Subcutaneous abdominal adipose tissue (tissue), 5 donors: ENCODE measurements at regions not wholly inside any gene's neighbourhood (a gene's known extent, or its start where the extent isn't known, plus 50 kb on each side); places are given as distances from the start of the nearest gene placed in this dataset.

Source experiments
- H3K27ac ChIP-seq: one replicate; pipeline ENCODE4 v1.7.0; 2013; ENCODE audit warnings: low read depth, mild to moderate bottlenecking, inconsistent platforms, low read length, moderate library complexity
- H3K27me3 ChIP-seq, 5 donors: one replicate each; pipeline ENCODE4 v1.7.0; 2013; ENCODE audit warnings: low read length in 5 of 5, inconsistent platforms in 1 of 5; ENCODE audit not compliant: control insufficient read depth in 5 of 5, insufficient read depth in 4 of 5
- H3K36me3 ChIP-seq, 5 donors: one replicate each; pipeline ENCODE4 v1.7.0; 2013; ENCODE audit warnings: low read length in 5 of 5; ENCODE audit not compliant: control insufficient read depth in 5 of 5, insufficient read depth in 5 of 5
- H3K4me1 ChIP-seq, 5 donors: one replicate each; pipeline ENCODE4 v1.7.0; 2013; ENCODE audit warnings: low read length in 5 of 5, mild to moderate bottlenecking in 3 of 5, moderate library complexity in 1 of 5; ENCODE audit not compliant: control insufficient read depth in 5 of 5, insufficient read depth in 5 of 5
- H3K4me3 ChIP-seq, 5 donors: one replicate each; pipeline ENCODE4 v1.7.0; 2013; ENCODE audit warnings: low read length in 5 of 5, low read depth in 1 of 5
- H3K9ac ChIP-seq, 5 donors: one replicate each; pipeline ENCODE4 v1.7.0; 2013; ENCODE audit warnings: low read length in 5 of 5, mild to moderate bottlenecking in 4 of 5, moderate library complexity in 3 of 5
- H3K9me3 ChIP-seq, 5 donors: one replicate each; pipeline ENCODE4 v1.7.0; 2013; ENCODE audit warnings: low read length in 5 of 5; ENCODE audit not compliant: control insufficient read depth in 5 of 5
- donor health status: healthy.
- donor health status: healthy.
- donor health status: healthy.
- donor health status: healthy.
- donor health status: healthy.

GRCh38 chr1:56190806-56191365 is 388.5 kb downstream of the PLPP3 start:
- Histone ChIP-seq H3K27me3 (no peaks in the 10 kb centered on the region), H3K27ac (peak overlapping the region; percentile 25), H3K4me3 (no peak overlapping the region), H3K4me1 (peaks cover 0 to 46% (median 34%) of the 10 kb centered on the region in 5 donors), H3K9ac (no peak overlapping the region), H3K36me3 (no peaks in the 10 kb centered on the region), H3K9me3 (no peaks in the 10 kb centered on the region)

- H3K9ac ChIP-seq: no peak overlapping the region
- H3K4me1 ChIP-seq: peaks cover 0 to 45% (median 34%) of the 10 kb centered on the region in 5 donors
- no peak overlapping the region for H3K4me3 ChIP-seq
- no peaks in the 10 kb centered on the region for H3K27me3 ChIP-seq
- H3K27ac ChIP-seq: no peak overlapping the region
- H3K9me3 ChIP-seq: no peaks in the 10 kb centered on the region
- H3K36me3 ChIP-seq: no peaks in the 10 kb centered on the region
Observed at GRCh38 chr1:56189946-56190805, 389.2 kb downstream of the PLPP3 start.

DNA sequence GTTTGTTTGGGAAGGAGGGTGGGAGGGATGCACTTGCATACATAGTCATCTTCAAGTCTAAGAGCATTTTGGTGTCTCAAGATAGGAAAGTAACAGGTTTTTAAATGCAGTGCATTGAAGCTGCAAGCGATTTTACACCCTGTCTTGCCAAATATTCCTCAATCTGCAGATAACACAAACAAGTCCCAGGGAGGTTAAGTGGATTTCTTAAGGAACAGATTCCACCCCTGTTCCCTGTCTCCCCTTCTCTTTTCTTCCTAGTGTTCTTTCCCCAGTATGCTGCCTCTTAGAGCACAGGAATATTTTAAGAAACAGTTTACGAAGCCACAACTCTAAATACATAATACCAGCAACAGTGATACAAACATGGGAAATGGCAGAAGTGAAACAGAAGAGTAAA is 389.9 kb downstream of the PLPP3 start:
- Histone ChIP-seq H3K9ac (no peak overlapping the region), H3K27ac (no peak overlapping the region), H3K4me3 (no peak overlapping the region), H3K9me3 (no peaks in the 10 kb centered on the region), H3K4me1 (peaks cover 0 to 40% (median 34%) of the 10 kb centered on the region in 5 donors), H3K36me3 (no peaks in the 10 kb centered on the region), H3K27me3 (no peaks in the 10 kb centered on the region)

DNA sequence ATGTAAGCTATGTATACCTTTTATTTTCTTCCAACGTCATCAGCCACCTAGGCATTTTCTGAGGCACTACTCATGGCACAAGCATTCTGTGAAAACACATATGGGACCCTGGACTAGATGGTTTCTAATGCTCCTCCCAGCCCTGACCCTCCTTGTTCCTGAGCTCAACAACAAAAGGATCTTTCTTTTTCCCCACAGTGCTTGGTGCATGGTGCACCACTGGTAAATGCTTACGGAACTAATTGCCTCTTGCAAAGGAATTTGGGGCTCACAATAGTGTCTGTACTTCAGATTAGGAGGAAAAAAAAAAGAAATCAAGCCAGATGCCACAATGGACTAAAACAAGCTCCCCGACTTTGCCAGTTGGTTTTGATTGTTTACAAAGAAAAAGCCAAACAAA is 390.5 kb downstream of the PLPP3 start:
- H3K4me3 ChIP-seq: no peak overlapping the region
- no peak overlapping the region for H3K9ac ChIP-seq
- no peaks in the 10 kb centered on the region for H3K36me3 ChIP-seq
- no peaks in the 10 kb centered on the region for H3K27me3 ChIP-seq
- H3K9me3 ChIP-seq: no peaks in the 10 kb centered on the region
- no peak overlapping the region for H3K27ac ChIP-seq
- peaks cover 0 to 40% (median 34%) of the 10 kb centered on the region in 5 donors for H3K4me1 ChIP-seq

DNA sequence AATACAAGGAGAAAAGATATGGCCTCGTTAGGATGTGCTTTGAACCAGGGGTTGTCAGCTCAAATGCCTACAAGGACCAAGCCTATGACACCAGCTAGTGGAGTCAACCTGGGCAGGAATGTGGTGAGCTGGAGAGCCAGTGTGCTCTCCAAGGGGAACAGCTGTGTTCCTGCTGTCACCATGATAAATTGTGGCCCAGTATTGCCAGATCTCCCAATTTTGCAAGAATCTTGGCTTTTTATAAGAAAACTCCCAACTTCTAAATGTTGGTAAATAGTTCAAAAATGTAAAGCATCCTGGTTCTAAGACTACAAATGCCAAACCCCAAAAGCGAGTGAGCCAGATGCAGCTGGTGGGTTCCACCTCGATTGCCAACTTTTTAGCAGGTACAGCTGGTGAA is 391.1 kb downstream of the PLPP3 start:
- Histone ChIP-seq H3K27me3 (no peaks in the 10 kb centered on the region), H3K9ac (no peak overlapping the region), H3K27ac (no peak overlapping the region), H3K4me3 (no peak overlapping the region), H3K36me3 (no peaks in the 10 kb centered on the region), H3K9me3 (no peaks in the 10 kb centered on the region), H3K4me1 (peaks cover 0 to 40% (median 34%) of the 10 kb centered on the region in 5 donors)

- Histone ChIP-seq H3K27ac (no peak overlapping the region), H3K9ac (no peak overlapping the region), H3K4me3 (no peak overlapping the region), H3K27me3 (no peaks in the 10 kb centered on the region), H3K4me1 (peaks cover 0 to 40% (median 34%) of the 10 kb centered on the region in 5 donors), H3K9me3 (no peaks in the 10 kb centered on the region), H3K36me3 (no peaks in the 10 kb centered on the region)
Observed at GRCh38 chr1:56187405-56187804, 392.0 kb downstream of the PLPP3 start.

DNA sequence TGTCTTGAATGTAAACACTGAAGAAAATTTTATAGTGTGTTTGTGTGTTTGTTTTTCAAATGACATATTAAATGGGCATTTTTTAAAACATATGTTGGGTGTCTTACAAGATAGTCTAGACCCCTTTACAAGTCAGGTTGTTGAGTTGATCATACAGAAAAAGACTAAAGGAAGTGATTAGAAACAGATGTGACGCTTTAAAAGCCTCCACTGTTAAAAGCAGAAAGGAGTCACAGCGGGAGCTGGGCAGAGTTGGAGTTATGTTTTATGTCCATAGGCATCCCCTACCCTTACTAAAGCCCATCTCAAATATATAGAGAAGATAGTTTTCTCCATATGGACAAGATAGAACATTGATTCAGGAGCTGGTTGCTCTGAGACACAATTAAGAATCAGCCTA is 393.9 kb downstream of the PLPP3 start:
- no peaks in the 10 kb centered on the region for H3K27me3 ChIP-seq
- no peak overlapping the region for H3K4me3 ChIP-seq
- no peaks in the 10 kb centered on the region for H3K36me3 ChIP-seq
- H3K9me3 ChIP-seq: no peaks in the 10 kb centered on the region
- H3K9ac ChIP-seq: no peak overlapping the region
- peaks cover 1 to 32% (median 27%) of the 10 kb centered on the region in 5 donors for H3K4me1 ChIP-seq
- H3K27ac ChIP-seq: no peak overlapping the region

DNA sequence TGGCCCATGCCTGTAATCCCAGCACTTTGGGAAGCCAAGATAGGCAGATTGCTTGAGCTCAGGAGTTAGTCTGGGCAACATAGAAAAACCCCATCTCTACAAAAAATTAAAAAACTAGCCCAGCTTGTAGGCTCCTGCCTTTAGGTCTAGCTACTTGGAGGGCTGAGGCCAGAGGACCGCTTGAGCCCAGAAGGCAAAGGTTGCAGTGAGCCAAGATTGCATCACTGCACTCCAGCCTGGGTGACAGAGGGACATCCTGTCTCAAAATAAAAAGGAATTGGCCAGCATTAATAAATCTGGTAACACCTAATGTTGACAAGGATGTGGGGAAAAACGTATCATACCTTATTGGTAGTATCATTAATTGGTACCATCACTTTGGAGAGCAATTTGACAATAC is 396.2 kb downstream of the PLPP3 start:
- H3K4me1 ChIP-seq: peaks cover 0 to 12% (median 7%) of the 10 kb centered on the region in 5 donors
- no peak overlapping the region for H3K27ac ChIP-seq
- no peaks in the 10 kb centered on the region for H3K9me3 ChIP-seq
- no peaks in the 10 kb centered on the region for H3K36me3 ChIP-seq
- H3K4me3 ChIP-seq: no peak overlapping the region
- H3K9ac ChIP-seq: no peak overlapping the region
- no peaks in the 10 kb centered on the region for H3K27me3 ChIP-seq

GRCh38 chr1:56180520-56181190 is 398.7 kb downstream of the PLPP3 start:
- Histone ChIP-seq H3K9me3 (no peaks in the 10 kb centered on the region), H3K4me3 (peak overlapping the region in 4 of 5 donors; percentile 41 to 51 (median 46)), H3K27me3 (no peaks in the 10 kb centered on the region), H3K27ac (no peak overlapping the region), H3K4me1 (peaks cover 0 to 8% (median 4%) of the 10 kb centered on the region in 5 donors), H3K9ac (peak overlapping the region in 1 of 5 donors; percentile 47), H3K36me3 (no peaks in the 10 kb centered on the region)

DNA sequence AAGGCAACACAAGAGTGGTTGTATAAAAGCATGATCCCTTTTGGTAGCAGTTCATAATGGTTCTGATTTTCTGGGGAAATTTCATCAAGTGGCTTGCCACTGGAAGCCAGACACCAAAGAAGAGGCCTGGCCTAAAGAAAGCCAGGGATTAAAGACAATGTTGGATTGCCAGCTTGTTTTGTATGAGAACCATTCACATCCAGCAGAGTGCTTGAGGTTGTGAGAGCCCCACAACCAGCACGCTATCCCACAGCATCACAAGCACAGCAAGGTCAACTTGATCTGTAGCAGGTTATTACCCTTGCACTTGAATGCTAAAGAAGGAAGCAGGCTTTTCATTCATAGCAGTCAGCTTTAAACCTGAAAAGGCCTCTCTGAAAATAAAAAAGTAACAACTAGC is 399.8 kb downstream of the PLPP3 start:
- Histone ChIP-seq H3K9ac (no peak overlapping the region), H3K36me3 (no peaks in the 10 kb centered on the region), H3K9me3 (no peaks in the 10 kb centered on the region), H3K27me3 (no peaks in the 10 kb centered on the region), H3K27ac (no peak overlapping the region), H3K4me1 (peaks cover 0 to 8% (median 4%) of the 10 kb centered on the region in 5 donors), H3K4me3 (no peak overlapping the region)
